Retinal pigment epithelial cell (primary cell): ENCODE measurements at regions not wholly inside any gene's neighbourhood (a gene's known extent, or its start where the extent isn't known, plus 50 kb on each side); places are given as distances from the start of the nearest gene placed in this dataset.

Experiments
- DNase-seq: peaks from one replicate; pipeline ENCODE4 v3.0.0-alpha.2; 2010; ENCODE audit warnings: low read depth
- H3K4me3 ChIP-seq: 2 replicates; pipeline ENCODE4 v1.5.1; 2011; ENCODE audit warnings: mild to moderate bottlenecking, low read length, control low read depth, moderate library complexity
- TF ChIP-seq, protein P1 (sequence below): conservative IDR thresholded peaks from 2 replicates; pipeline ENCODE4 v1.5.1; 2011; ENCODE audit warnings: low read depth, low read length, control low read depth, inconsistent platforms

- TF ChIP-seq, protein P1, sequence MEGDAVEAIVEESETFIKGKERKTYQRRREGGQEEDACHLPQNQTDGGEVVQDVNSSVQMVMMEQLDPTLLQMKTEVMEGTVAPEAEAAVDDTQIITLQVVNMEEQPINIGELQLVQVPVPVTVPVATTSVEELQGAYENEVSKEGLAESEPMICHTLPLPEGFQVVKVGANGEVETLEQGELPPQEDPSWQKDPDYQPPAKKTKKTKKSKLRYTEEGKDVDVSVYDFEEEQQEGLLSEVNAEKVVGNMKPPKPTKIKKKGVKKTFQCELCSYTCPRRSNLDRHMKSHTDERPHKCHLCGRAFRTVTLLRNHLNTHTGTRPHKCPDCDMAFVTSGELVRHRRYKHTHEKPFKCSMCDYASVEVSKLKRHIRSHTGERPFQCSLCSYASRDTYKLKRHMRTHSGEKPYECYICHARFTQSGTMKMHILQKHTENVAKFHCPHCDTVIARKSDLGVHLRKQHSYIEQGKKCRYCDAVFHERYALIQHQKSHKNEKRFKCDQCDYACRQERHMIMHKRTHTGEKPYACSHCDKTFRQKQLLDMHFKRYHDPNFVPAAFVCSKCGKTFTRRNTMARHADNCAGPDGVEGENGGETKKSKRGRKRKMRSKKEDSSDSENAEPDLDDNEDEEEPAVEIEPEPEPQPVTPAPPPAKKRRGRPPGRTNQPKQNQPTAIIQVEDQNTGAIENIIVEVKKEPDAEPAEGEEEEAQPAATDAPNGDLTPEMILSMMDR = no peak
- DNase-seq = no peak
- H3K4me3 ChIP-seq = no peak overlapping the region
These were observed 525.5 kb downstream of the TENT5A start for GRCh38 chr6:81226957-81227356.

GRCh38 chr6:81216668-81217067 lies 535.8 kb downstream of the TENT5A start:
- H3K4me3 ChIP-seq = no peak overlapping the region
- TF ChIP-seq, protein P1 = no peak
- DNase-seq = no peak

DNA sequence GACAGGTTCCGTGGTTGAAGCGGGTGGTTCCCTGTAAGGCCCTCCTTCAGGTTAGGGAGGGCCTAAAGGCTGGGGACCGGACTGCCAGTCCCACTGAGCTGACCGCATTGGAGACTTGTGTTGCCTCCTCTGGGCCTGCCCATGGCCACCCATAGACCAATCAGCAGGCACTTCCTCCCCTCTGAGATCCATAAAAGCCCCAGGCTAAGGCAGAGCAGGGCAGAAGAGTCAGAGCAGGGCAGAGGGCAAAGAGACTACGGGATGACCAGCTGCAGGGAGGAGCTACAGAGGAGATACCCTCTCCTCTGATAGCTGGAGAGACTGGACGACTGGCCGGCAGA lies 537.4 kb downstream of the TENT5A start:
- TF ChIP-seq, protein P1 = no peak

DNA sequence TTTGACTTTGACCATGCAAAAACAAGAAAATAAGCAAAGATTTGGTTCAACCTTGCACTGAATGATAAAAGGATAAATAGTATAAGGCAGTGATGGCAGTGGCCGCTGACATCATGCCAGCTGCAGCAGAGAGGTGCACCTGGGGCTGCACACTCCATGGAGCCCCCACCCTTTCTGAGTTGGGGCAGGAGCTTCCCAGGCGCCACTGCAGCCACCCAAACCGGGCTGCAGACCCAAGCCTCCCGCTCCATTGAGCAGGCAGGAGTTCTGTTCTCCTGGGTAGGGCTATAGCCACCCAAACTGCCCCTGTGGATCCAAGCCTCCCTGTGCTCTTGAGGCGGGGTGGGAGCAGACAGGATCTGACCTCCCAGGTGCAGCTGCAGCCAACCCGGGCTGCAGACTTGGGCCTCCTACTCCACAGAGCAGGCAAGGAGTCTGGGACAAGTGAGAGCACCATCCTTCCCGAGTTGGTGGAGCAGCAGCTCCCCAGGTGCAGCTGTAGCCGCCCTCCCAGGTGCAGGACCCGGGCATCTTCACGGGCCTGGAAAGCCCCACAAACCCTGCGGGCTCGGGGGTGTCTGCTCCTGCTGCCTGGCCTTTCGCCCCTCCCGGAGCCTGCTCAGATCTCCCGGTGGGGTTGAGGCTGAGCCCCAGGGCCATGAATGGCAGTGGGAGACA lies 537.9 kb downstream of the TENT5A start:
- no peak overlapping the region for H3K4me3 ChIP-seq
- TF ChIP-seq, protein P1 = no peak
- DNase-seq = no peak

More for the DNA sequence above, 537.4 kb downstream of the TENT5A start:
- no peak for DNase-seq
- no peak overlapping the region for H3K4me3 ChIP-seq

DNA sequence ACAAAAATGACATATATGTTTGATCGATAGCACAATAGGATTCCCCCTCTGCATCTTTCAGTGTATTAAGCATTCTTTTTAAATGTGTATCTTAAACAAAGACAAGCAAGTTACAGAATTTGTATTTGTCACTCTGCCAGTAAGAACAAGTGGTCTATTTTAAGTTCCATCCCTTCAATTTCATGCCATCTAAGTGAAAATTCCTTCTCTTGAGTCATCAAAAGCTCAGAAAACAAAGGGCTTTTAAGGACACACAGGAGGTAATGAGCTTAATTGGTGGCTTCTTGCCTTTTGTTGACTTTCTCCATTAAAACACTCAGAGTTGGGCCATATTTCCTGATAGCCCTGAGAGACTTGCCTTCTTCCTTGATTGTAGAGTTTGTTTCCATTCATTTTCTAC lies 547.8 kb downstream of the TENT5A start:
- peak; percentile 67 for DNase-seq
- no peak overlapping the region for H3K4me3 ChIP-seq
- TF ChIP-seq, protein P1 = no peak

GRCh38 chr6:81194374-81194773 lies 558.1 kb downstream of the TENT5A start:
- H3K4me3 ChIP-seq = no peak overlapping the region
- TF ChIP-seq, protein P1 = no peak
- no peak for DNase-seq

- TF ChIP-seq, protein P1 = no peak
- DNase-seq = peak; percentile 31
- H3K4me3 ChIP-seq = no peak overlapping the region
These were observed 580.3 kb downstream of the TENT5A start for GRCh38 chr6:81172056-81172740.
